IPS-NIHi7 (cell line): ENCODE measurements at regions not wholly inside any gene's neighbourhood (a gene's known extent, or its start where the extent isn't known, plus 50 kb on each side); places are given as distances from the start of the nearest gene placed in this dataset.
"Not testable (repeated sequence)": the region's sequence is repeated elsewhere in the genome, so short reads cannot be mapped to it uniquely, and the experiment has no call there.

ENCODE experiments used
- DNase-seq: peaks from one replicate; pipeline ENCODE4 v3.0.0; 2012; ENCODE audit warnings: mixed read lengths; ENCODE audit errors: extremely low spot score

DNA sequence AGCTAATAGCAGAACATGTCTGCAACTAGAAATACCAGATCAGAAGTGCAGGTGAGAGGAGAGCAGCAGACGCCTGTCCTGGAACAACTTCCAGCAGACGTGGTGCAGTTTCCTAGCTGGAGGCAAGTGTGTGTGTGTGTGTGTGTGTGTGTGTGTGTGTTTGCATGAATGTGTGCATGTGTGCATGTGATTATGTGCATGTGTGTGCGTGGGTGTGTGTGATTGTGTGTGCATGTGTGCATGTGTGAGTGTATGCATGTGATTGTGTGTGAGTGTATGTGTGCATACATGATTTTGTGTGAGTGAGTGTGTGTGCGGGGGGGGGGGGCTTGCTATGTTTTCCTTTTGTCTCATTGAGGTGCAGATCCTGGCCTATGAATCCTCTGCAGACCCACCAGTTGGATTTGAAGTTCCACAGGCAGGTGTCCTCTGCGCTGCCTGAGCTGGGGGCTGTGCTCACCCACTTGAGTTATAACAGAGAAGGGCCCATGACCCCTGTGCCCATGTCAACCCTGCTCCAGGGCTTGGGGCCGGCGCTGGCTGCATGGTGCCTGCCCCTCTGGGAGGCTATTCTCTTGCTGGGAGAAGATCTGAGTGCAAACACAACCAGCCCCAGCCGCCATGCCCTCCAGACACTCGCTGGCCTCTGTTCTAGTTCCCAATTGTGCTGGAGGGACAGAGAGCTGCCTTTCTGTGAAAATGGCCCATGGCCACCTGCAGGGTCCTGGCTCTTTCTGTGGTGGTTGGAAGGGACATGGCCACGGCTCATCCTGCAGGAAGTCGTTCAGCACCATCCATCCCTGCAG is 821.3 kb downstream of the BRD1 start:
- DNase-seq = no peak

DNA sequence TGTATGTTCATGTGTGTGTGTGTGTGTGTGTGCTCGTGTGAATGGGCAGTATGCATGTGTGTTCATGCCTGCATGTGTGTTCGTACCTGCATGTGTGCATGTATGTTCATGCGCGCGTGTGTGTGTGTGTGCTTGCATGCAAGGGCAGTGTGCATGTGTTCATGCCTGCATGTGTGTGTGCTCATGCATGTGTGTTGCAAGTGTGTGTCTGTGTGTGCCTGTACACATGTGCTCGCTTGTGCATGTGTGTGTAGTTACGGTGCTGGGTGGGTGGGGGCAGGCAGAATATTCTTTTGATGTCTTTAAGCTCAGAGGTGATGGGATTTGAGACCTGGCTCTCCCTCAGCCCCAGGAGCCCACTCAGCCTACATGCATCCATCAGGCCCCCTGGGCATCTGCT is 822.1 kb downstream of the BRD1 start:
- no peak for DNase-seq

DNA sequence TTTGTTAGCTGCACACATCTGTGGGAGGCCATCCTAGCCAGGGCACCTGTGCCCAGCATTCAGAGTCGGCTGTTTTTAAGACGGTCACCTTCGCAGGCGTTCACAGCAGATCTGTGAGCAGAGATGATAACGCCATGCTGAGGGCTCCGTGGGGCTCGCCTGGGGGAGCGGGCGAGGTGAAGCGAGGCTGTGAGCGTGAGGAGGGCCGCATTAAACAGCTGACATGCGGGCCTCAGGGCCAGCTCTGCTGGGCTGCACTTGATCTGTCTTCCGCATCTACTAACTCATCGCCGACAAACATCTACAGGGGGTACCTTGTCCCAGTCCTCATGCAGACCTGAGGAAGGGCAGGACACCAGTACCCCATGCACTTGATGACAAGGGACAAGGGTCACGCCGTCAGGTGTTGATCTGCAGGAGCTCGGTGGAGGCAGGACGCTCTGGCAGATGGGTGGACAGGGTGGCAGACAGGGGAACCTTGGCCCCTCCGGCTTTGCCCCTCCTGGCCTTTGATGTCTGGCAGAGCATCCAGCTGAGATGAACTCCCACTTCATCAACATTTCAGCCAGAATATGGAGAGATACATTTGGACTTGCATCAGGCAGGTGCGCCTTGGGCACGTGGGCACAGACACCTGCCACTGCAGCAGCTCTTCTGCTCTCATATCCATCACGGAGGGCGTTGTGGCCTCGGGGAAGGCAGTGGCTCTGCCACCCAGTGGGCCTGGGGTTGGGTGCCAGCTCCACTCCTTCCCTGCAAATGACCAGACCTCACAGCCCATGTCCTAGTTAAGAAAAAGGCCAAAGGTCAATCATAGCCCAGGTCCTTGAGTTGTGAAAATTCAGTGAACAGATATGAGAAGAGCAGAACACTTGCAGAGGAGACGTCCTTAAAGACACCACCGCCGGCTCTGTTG is 822.9 kb downstream of the BRD1 start:
- DNase-seq = peak; percentile 7

DNA sequence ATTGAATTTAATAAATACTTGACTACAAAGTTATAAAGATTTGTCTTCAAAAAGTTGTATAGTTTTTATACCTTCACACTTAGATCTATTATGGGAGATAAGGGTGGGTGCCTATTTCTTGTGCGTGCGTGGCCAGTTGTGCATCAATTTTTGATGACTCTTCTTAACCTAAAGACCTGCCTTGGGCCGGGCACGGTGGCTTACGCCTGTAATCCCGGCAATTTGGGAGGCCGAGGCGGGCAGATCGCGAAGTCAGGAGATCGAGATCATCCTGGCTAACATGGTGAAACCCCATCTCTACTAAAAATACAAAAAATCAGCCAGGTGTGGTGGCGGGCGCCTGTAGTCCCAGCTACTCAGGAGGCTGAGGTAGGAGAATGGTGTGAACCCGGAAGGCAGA is 830.1 kb downstream of the BRD1 start:
- not testable (repeated sequence) for DNase-seq

DNA sequence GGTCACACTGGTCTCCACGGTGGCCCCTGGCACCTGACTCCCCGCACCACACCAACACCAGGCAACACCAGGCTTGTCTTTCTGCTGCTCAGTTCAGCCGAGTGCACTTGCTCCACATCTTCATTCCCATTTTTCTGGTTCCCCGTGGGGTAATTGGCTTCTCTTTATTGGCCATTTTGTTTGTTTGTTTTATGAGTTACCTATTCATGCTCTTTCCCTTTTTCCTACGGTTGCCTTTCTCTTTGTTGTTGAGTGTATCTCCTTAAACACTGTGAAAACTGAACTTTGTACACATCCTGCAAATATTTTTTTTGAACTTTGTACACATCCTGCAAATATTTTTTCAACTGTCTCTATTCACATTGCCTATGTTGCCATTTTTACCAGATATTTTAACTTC is 834.0 kb downstream of the BRD1 start:
- no peak for DNase-seq

DNA sequence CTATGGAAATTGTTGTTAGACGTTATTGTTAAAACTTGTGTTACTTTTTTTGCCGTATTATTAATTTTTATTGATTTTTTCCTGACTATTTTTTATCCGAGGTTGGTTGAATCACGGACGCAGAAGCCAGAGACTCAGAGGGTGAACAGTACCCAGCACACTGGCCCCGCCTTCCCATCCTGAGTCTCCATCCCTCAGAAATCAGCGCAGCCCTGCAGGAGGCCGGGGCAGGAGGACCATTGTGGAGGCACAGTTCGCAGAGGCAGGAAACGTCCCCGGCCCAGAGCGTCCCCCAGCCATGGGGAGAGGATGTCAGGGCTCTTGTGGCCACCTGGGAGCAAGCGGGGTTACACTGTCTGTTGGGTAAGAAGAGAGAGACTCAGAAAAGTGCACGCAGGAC is 843.0 kb downstream of the BRD1 start:
- no peak for DNase-seq

DNA sequence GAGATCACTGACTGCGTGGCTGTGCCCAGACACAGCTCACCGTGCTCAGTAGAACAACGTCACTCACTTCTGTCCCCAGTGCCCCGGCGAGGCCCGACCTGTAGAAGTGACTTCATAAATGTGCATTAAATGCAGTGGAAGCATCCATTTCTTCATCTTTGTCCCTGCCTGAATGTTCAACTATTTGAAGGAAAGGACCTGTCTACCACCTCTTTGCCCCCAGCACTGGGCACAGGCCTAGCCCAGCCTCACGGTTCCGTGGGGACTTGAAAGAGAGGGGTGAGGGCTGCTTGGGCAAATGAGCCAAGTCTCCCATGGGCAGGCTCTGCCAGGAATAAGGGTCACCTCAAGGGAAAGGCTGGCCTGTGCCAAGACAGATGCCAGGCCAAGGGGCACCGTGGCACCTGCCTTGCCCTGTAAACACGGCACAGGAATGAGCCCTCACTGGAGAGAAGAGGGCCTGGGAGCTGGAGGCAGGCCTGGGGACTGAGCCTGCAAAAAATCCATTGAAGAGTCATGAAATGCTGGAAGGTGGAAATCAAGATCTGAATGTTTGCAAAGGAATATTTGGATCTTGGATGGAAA is 845.3 kb downstream of the BRD1 start:
- no peak for DNase-seq

DNA sequence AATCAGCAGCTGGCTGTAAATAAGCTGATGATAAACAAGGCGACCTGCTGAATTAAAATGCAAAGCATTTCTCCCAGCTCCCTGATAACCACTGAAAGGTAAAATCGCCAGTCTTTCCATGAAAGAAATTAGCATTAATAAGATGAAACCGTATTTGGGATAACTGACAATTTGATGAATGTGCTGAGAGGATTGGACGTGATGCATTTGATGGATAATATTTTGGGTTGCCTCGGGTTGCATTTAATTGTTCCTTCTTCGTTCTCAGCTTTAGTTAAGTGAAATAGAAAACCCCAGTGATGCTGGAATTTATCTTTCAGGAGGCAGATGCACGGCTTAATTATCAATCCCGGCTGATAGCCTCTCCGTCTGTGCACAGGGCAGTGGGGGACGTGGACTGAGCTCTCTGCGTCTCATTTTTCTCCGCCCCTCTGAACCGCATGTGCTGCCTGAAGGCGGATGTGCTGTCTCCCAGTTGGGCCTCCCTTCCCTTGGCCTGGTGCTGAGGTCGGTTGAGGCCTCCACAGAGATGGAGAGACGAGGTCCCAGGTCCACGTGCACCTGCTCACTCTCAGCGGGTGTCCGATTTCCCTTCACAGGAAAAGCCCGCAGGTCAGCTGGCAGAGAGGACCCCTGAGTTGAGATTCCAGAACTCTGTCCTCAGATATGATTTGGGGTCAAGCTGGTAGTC is 846.2 kb downstream of the BRD1 start:
- no peak for DNase-seq

DNA sequence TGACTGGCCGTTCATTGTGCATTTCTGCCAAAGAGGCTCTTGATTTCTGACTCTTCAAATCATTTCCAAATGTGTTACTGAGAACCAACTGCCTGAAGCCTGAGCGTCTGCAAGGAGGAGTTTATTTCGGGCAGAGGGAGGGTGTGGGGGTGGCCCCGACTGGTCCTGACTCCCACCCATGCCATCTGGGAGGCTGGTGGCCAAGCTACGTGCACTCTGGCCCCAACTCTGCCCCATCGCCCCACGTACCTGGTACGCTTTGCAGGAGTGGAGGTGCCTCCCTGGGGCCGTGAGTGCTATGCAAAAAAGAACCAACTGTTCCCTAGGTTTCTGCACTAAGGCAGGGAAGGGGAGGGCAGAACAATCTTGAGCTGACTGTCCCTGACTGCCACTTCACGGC is 846.8 kb downstream of the BRD1 start:
- no peak for DNase-seq

DNA sequence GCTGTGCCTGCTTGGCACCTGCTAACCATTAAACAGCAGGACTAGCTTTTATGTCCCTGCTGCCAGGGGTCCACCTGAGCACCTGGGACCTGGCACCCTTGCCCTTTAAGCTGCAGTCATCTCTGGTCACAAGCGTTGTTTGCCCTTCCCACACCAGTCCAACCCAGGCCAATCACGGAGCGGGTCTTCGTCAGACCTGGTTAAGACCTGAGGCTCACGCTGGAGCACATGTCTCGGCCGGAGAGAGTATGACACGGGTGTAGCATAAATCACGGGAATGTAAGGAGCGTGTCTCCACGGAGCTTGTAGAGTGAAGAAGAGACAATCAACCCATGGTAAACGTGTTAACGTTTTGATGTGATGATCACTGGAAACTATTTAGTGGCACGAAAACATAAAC is 847.3 kb downstream of the BRD1 start:
- no peak for DNase-seq

DNA sequence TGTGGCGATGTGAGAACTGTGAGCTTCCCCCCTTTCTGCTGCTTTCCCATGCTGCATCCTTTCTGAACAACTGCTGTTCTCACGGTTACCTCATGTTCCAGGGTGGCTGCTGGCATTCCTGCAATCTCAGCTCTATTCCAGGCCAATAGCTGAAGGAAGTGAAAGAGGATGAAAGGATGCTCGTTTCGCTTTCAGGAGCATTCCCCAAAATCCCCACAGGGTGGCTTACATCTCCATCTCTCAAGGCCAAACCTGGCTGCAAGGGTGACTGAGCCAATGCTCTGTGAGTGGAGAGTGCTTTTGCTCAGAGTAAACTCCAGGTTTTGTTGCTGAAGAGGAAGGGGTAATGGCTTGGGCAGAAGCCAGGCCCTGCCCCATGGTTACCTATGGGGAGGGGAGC is 848.2 kb downstream of the BRD1 start:
- peak; percentile 71 for DNase-seq

DNA sequence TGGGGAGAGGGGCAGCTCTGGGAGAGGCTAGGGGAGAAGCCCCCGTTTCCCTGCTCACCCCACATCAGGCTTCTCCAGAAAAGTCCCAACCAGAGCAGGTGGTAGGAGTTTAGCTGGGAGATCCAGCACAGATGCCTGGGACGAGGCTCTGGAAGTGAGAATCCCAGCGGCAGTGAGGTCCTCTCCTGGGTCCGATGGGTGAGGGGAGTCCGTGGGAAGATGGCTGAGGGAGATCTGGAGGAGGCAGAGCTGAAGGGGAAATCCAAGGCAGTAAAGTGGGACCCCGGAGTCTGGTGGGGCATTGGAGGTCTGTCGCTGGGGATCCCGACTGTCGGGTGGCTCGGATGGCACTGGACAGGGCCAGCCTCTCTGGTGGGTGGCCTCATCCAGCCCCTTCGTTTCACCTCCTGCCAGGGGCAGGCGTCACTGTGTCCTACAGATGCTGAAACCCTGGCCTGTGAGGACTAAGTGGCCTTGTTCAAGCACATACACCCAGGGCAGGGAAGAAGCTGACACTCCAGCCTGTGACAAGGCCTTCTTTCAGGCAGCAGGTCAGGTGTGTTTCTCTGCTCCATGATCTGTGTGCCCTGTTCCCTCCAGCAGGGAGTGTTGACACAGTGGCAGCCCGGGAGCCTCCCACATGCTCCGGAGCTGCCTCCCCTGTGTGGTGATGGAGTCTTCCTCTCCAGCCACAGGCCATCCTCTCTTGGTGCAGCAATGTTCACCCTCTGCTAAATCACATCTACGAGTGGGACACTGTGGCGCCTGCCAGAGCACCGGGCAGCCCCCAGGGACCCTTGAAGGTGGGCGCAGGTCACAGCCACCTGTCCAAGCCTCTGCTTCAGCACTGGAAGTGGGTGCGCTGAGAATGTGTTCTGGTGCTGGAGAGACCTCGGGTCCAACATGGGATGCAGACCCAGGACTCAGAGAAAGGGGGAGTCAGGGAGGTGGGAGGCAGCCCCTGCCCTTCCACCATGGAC is 850.8 kb downstream of the BRD1 start:
- no peak for DNase-seq

DNA sequence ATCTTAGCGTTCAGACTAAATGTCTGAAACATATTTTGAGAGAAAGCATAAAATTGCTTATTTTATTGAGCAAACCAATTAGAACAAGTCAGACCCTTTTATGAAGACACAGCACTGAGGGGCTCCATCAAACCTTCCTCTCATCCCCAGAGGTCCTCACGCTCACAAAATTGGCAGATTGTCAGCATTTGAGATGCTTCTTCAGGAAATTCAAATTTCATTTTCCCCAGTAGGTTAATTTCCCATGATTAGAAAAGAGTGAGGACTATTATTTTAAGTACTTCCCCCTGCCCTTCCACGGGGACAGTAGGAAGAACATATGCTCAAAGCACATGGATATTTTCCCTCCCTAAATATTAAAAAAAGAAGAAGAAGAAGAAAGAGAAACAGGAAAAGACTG is 851.8 kb downstream of the BRD1 start:
- DNase-seq = no peak

DNA sequence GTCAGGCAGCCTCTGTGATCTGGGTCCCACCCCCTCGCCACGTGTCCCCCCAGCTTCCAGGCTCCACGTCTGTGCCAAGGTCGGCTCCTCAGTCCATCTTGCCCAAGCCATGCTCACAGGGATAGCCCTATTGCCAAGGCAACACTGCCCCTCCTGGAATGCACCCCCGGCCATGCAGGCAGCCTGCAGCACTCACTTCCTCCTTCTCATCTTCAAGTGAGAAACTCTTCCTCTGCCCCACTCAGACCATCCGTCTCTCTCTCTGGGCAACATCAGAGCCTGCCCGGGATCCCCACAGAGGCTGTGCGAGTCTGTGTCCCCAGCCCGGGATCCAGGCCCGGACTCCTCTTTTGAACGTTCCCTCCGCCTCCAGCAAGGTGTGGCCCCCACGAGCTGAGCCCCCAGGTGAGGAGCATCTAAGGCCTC is 852.3 kb downstream of the BRD1 start:
- no peak for DNase-seq

DNA sequence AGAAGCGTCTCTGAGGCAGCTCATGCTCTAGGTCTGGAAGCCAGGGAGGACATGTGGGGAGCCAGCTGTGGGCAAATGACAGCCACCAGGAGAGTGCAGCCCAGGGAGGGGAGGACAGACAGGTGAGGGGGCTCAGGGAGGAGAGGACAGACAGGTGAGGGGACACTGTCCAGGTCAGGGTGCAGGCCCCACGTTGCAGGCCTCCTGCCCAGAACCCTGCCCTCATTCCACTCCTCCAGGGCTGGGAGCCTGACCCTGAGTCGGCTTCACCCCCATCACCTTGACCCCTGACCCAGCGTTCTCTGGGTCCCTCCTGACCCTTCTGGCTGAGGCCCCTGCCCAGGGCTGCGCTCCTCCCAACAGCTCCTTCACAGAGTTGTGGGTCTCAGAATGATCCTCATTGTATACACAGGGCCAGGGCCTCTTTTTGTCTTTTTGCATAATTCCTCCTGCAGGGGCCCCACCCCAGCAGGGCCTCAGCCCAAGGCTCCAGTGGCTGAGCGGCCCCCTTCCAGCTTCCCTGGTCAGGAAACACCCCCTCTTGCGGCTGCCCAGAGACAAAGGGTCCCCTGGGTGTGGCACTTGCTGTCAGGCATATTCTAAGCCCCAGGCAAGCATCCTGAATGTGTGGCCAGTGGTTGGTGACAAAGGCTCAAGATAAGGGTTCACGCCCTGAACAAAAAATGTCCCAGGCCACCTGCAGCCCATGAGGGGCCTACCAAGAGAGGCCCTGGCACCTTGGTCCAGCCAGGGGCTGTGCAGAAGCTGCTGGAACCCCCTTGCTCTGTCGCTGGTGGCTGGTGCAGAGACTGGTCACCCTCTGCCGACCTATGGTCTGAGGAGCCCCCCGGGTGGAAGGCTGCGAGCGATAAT is 853.0 kb downstream of the BRD1 start:
- peak; percentile 15 for DNase-seq

DNA sequence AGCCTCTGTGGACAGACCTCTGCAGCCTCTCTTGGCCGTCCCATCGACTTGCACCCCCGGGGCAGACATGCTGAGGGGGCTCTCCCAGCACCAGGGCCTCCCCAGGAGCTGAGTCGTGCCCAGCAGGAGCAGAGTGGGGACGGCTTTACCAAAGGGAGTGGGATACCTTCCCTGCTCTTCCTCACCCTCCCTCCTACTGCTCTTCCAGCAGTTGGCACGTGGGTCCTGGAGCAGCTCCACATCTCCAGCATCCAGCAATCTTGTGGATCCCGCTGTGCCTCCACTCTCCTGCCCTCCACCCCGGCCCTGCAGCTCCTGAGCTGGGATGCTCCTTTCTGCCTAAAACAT is 854.0 kb downstream of the BRD1 start:
- no peak for DNase-seq

DNA sequence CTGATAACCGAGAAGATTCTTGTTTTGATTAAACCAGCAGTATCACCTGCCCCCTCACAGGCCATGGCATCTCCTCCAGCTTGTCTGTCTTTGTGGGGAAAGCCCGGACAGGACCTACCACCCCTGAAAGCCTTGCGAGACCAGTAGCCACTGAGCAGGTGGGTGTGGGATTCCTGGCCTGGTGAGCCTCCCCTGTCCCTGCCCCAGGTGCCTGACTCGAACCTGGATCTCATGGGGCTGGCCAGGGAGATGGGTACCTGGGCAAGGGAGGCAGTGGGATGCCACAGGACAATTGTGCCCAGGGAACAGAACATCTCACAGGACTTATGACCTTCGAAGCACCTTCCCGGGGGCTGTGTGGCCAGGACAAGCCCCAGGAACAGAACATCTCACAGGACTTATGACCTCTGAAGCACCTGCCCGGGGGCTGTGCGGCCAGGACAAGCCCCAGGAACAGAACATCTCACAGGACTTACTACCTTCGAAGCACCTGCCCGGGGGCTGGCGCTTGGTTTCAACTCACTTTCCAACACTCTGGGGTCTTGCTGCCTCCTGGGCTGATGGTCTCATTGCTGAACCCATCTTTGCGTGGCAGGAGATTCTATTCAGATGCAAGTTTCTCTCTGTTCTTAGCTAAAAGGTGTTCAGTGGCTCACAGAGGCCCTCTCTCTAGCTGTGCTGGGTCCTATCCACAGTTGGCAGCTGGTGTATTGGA is 854.5 kb downstream of the BRD1 start:
- no peak for DNase-seq

DNA sequence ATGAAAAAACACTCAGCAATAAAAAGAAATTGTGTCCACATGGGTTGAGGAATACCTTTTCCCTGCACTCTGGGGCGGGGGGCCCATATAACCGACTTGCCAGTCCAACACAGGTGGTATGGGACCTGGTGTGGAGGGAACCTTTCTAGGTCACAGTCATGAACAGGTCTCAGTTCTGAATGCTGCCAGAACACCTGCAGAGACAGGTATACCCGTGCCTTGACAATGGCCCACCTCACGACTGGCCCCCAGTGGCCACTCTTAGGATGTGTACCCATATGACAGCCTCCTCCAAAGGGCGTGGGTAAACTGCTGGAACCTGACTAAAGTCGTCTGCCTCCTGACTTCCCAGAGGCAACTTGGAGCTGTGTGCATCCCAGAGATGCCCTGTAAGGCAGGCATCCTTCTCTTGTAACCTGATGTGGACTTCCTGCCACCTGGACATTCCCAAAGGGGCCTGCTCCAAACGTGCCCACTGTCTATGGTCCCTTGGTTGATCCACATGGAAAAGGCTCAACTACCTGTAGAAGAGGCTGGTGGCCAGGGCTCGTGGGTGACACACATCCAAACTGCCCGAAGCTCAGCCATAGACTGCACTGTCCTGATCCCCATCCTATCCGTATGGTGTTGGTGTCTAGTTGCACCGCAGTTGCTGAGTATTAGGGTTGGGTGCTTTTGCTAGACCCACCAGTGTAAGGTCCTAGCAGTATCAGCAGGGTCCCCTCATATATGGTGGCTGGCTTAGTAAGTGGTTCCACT is 859.3 kb downstream of the BRD1 start:
- peak; percentile 78 for DNase-seq
